GM21526 (cell line): ENCODE measurements at regions not wholly inside any gene's neighbourhood (a gene's known extent, or its start where the extent isn't known, plus 50 kb on each side); places are given as distances from the start of the nearest gene placed in this dataset.

ENCODE experiments used
- ATAC-seq: cut with Tn5 transposase; IDR thresholded peaks from one replicate; pipeline ENCODE4 v1.9.1; 2021; ENCODE audit warnings: moderate library complexity; ENCODE audit not compliant: unreplicated experiment, low FRiP score

DNA sequence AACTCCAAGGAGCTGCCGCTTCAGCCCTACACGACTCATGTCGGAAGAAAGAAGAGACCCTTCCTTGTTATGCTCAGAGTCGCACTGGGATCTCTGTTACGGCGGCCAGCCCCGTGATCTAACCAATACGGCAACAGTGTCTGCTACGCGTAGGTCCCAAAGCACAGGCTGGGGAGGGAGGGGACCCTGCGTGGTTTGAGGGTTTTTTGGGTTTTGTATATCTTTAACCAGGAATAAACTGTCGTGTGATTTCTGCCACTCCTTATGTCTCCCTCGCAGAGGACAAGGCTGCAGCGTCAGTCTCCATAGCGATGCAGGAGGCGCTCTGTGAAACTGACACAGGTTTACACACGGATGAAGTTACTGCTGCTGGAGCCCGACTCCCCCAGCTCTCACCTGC is 60.0 kb upstream of the DIO3 start:
- ATAC-seq = no peak

- ATAC-seq = no peak
Measured at GRCh38 chr14:101501858-101502615, 59.3 kb upstream of the DIO3 start.

GRCh38 chr14:101502761-101503392 is 58.4 kb upstream of the DIO3 start:
- no peak for ATAC-seq

GRCh38 chr14:101503431-101504095 is 57.7 kb upstream of the DIO3 start:
- ATAC-seq = no peak

- no peak for ATAC-seq
Measured at GRCh38 chr14:101504096-101504948, 57.0 kb upstream of the DIO3 start.

- ATAC-seq = no peak
Measured at GRCh38 chr14:101505236-101505970, 55.9 kb upstream of the DIO3 start.

DNA sequence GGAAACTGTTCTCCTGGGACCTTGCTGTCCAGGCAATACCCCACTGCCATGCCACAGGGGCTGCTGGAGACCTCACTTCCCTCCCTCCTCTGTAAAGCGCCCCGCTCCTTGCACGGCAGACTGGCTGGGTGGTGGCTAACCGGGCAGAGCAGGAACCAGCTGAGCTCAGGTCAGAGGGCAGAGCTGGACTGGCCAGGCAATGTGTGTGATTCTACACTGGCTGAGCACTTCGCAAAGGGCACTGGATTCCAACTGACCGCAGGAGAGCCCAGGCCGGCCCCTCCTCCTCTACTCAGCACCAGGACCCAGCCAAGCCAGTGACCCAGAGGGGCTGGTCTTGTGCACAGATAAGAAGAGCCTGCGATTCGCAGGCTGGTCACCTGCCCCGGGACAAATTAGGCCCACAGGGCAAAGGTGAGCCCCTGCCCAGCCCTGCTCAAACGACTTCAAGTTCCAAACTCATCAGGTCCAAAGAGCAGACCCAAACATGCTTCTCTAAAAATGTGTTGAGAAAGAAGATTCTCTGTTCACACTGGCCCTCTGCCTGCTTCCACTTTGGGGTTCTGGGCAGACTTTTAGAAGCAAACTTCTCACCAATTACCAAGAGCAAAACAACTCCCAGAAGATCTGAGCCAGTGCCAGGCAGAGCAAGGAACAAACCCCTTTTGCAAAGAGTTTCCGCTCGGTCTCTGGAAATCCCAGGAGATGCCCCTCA is 54.9 kb upstream of the DIO3 start:
- no peak for ATAC-seq

- no peak for ATAC-seq
Measured at GRCh38 chr14:101506926-101507835, 54.1 kb upstream of the DIO3 start.

DNA sequence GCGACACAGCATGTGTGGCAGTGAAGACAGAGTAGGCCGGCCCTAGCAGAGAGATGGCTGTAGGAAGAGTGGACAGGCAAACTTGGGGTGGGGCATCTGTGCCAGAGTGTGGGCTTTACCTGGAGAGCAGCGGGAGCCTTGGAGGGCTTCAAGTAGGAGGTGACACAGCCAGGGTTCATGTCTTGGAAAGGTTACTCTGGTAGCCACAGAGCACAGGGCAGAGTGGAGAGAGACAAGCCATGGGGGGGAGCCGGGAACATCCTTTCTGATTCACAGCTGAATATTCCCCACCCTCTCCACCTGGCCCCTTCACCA is 53.5 kb upstream of the DIO3 start:
- no peak for ATAC-seq

DNA sequence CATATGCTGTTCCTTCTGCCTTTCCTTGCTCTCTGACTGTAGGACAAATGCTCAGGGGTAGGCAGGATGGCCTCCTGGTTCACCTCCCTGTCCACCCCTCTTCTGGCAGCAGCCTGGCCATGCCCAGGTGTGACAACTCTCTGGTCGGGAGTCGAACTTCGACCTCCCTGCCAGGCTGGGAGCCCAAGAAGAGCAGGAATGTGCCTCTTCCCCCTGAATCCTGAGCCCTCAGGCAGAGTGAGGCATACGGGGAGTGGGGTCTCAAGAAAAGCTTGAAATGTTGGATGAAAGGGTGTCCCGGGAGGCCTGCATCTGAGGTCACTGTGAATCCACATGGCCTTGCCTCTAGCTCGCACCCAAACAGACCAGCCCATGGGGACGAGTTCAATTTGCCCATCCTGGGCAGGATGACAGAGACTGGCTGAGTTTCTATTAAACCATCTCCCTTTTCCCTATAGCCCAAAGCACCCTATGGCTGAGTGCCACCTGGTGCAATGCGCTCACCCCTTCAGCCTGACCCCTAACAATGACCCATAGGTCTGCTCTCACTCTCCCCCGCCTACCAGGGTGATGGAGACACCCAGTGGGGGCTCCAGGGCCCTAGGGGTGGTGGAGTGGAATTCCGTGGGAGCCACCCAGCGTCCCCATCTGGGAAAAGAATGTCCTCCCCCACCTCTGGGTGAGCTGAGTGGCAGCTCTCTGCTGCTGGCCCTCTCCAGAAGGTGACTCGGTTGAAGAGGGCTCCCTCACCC is 52.9 kb upstream of the DIO3 start:
- no peak for ATAC-seq

DNA sequence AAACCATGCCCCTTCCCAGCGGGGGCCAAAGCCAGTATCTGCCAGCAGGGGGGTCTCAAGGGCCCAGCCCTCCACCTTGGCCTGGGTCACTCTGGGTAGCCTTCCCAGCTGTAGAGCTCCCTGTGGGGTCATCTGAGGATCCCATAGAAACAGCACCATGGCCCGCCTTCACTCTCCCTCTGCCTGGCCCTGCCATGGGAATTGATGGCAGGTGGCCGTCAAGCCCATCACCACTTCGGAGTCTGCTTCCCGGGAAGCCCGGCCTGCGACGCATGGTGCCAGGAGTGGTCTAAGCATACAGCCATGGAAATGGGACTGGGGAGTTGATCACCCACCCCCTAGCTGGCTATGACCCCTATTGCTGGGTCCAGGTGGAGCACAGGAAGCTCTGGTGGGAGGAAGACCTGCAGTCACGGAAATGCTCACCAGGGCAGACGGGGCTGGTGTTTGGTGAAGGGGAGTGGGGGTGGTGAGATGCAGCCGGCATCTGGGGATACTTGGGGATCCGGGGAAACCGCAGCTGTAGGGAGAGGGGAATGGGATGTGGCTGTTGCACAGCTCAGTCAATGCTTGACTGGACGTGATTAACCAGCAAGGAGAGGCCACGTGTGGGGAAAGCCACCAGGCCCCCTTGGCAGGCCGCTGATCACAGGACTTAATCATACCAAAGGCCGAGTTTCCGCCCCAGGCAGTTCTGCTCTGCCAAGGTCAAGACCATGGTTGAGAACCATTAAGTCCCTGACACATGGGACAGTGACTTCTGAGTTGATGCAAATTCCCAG is 52.2 kb upstream of the DIO3 start:
- no peak for ATAC-seq

DNA sequence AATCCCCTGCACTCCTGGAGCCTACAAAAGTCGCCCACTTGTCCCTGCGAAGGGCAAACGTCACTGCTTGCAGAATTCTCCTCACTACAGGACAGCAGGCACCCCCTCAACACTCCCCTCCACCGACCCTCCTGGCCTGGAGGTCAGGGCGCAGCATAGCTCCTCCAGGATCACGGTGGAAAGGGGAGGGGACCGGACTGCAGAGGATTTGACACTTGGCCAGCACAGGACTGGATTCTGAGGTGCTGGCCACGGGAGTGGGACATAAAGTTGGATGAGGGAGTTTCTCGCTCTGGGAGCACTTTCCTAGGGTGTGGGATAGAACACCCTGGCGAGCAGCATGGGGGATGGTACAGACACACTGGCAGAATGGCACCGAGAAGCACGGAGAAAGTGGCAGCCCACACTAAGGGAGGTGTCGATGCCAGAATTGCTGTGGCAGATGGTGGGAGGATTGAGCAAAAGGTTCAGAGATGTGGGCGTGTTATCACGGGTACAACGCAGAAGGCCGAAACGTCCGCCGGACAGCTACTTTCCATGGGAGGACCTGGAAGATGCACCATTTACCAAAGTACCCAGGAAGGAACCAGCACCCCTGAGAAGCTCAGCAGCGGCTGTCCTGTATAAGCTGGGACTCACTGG is 51.4 kb upstream of the DIO3 start:
- ATAC-seq = no peak

DNA sequence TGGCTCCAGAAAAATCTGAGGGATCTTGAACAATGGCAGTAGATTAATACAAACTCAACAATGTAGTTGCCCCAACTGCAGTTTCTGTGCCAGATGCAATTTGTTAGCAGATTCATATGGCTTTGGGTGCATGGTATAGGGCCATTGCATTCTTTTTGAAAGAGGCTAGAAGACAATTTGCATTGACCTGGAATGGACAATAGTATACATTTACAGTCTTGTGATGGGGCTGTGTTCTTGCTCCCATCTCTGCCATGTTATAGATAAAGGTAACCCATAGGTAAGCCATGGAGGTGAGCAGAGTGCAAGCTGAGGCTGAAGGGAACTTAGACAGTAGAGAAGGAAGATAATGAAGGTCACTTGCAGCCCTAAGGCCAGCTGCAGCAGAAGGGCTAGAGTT is 50.1 kb upstream of the DIO3 start:
- no peak for ATAC-seq
